ENCODE measurements at regions not wholly inside any gene's neighbourhood (a gene's known extent, or its start where the extent isn't known, plus 50 kb on each side); places are given as distances from the start of the nearest gene placed in this dataset.

DNA sequence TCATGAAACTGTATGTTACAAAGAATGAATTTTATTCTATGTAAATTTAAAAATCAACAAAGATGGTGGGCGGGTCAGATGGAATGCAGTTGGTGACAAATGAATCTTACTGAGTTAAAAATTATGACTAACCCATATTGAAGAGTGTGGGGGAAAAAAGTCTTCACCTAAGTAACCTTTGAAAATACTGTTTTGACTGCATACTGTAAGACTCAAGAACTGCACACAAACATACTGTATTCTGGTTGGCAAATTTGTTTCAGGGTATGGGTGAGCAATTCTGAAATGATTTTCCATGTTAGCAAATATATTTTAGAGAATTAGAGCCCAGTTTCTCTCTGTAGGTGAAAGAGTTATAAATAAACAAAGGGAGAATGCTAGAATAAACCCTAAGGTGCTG, 153.7 kb upstream of the KCNJ18 start:
- TF ChIP-seq, protein P1, sequence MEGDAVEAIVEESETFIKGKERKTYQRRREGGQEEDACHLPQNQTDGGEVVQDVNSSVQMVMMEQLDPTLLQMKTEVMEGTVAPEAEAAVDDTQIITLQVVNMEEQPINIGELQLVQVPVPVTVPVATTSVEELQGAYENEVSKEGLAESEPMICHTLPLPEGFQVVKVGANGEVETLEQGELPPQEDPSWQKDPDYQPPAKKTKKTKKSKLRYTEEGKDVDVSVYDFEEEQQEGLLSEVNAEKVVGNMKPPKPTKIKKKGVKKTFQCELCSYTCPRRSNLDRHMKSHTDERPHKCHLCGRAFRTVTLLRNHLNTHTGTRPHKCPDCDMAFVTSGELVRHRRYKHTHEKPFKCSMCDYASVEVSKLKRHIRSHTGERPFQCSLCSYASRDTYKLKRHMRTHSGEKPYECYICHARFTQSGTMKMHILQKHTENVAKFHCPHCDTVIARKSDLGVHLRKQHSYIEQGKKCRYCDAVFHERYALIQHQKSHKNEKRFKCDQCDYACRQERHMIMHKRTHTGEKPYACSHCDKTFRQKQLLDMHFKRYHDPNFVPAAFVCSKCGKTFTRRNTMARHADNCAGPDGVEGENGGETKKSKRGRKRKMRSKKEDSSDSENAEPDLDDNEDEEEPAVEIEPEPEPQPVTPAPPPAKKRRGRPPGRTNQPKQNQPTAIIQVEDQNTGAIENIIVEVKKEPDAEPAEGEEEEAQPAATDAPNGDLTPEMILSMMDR (IDR thresholded peaks at IDR 0.05), result no peak
- TF ChIP-seq POLR2A (IDR thresholded peaks at IDR 0.05), result no peak

Data from uterus (tissue), 2 donors.